Ishikawa (cell line): ENCODE measurements at regions not wholly inside any gene's neighbourhood (a gene's known extent, or its start where the extent isn't known, plus 50 kb on each side); places are given as distances from the start of the nearest gene placed in this dataset.

Experiments used
- EP300 ChIP-seq: IDR thresholded peaks from 2 replicates; pipeline ENCODE4 v1.6.1; 2012; ENCODE audit warnings: borderline replicate concordance
- RAD21 ChIP-seq: IDR thresholded peaks from 2 replicates; pipeline ENCODE4 v1.6.1; 2012; ENCODE audit warnings: low read depth
- YY1 ChIP-seq: IDR thresholded peaks from 2 replicates; pipeline ENCODE4 v1.6.1; 2012; ENCODE audit warnings: low read depth

- TF ChIP-seq RAD21 (no peak), EP300 (no peak), YY1 (no peak)
Observed at GRCh38 chr3:127413871-127414270, 126.0 kb upstream of the PRR20G start.
